ENCODE measurements at regions not wholly inside any gene's neighbourhood (a gene's known extent, or its start where the extent isn't known, plus 50 kb on each side); places are given as distances from the start of the nearest gene placed in this dataset.

- H3K79me2 ChIP-seq (ENCODE audit: insufficient read depth, low read length) = no peaks in the 10 kb centered on the region
- H2AFZ ChIP-seq (ENCODE audit: low read length) = no peak overlapping the region
- no peaks in the 10 kb centered on the region for H4K20me1 ChIP-seq (ENCODE audit: insufficient read depth, low read length)
- ATAC-seq (no peak), DNase-seq (ENCODE audit: low spot score) (no peak), FAIRE-seq (no peak)
- BruUV-seq (replicated peaks) = no TSS peak
- no peak for TF ChIP-seq ZNF570 (CRISPR knock-in tag; IDR thresholded peaks at IDR 0.05; ENCODE audit: borderline replicate concordance)
- TF ChIP-seq REPIN1 (CRISPR knock-in tag; IDR thresholded peaks at IDR 0.05; ENCODE audit: borderline replicate concordance, low read depth) = no peak
- ChIA-PET CTCF (ENCODE audit: low intra/inter-chr PET ratio, low total read pairs) (no interaction called here), POLR2A (no interaction called here)
- H3K4me3 ChIP-seq (replicated peaks in 1 of 3; ENCODE audit: insufficient read depth in 1 of 3, low read depth in 2 of 3, low read length in 3 of 3) = no peak overlapping the region
- H3K9ac ChIP-seq (ENCODE audit: insufficient read depth, low read depth, low read length) = no peak overlapping the region
- H3K4me2 ChIP-seq (ENCODE audit: low read depth, low read length) = no peak overlapping the region
- intact Hi-C loops (cut with micrococcal nuclease; ENCODE audit: unreplicated experiment) (no loop called here), in situ Hi-C loops (cut with HindIII; ENCODE audit: extremely low pct_ligation_motif_present, low pct_unique_long_range_greater_than_20kb) (no loop called here)
- no peak overlapping the region for H3K27ac ChIP-seq (ENCODE audit: extremely low read length, insufficient read depth, low read length)
- no peaks in the 10 kb centered on the region for H3K27me3 ChIP-seq (ENCODE audit: control insufficient read depth in 1 of 2, insufficient read depth in 2 of 2, low read length in 2 of 2)
- no peaks in the 10 kb centered on the region for H3K4me1 ChIP-seq (ENCODE audit: insufficient read depth, low read length)
- H3K36me3 ChIP-seq (replicated peaks in 1 of 2; ENCODE audit: control insufficient read depth in 1 of 2, insufficient read depth in 2 of 2, low read length in 2 of 2) = no peaks in the 10 kb centered on the region
- H3K9me3 ChIP-seq (ENCODE audit: low read length) = peaks cover 68% of the 10 kb centered on the region
Observed at GRCh38 chr3:6516143-6516542, 344.8 kb upstream of the GRM7 start.

GRCh38 chr3:6516694-6517093 lies 344.2 kb upstream of the GRM7 start:
- TF ChIP-seq NPAS2 (CRISPR knock-in tag; IDR thresholded peaks at IDR 0.05; ENCODE audit: borderline replicate concordance) = no peak
- TF ChIP-seq ZBTB3 (CRISPR knock-in tag; IDR thresholded peaks at IDR 0.05; ENCODE audit: borderline replicate concordance, low read depth) = no peak
- no peak for TF ChIP-seq ZNF496 (CRISPR knock-in tag; IDR thresholded peaks at IDR 0.05; ENCODE audit: insufficient replicate concordance)
- TF ChIP-seq ZNF10 (CRISPR knock-in tag; IDR thresholded peaks at IDR 0.05; ENCODE audit: borderline replicate concordance, low read depth) = no peak
- TF ChIP-seq GPBP1L1 (CRISPR knock-in tag; IDR thresholded peaks at IDR 0.05) = no peak
- no peak for TF ChIP-seq TOE1 (CRISPR knock-in tag; IDR thresholded peaks at IDR 0.05)
- no peak for TF ChIP-seq IRF1 (CRISPR knock-in tag; IDR thresholded peaks at IDR 0.05; ENCODE audit: low read depth)
- no peak for TF ChIP-seq KLF6 (CRISPR knock-in tag; IDR thresholded peaks at IDR 0.05)
- no peak for TF ChIP-seq ATF1 (CRISPR knock-in tag; IDR thresholded peaks at IDR 0.05)
- TF ChIP-seq SOX5 (CRISPR knock-in tag; IDR thresholded peaks at IDR 0.05; ENCODE audit: borderline replicate concordance) = no peak
- no peak for TF ChIP-seq GLMP (CRISPR knock-in tag; IDR thresholded peaks at IDR 0.05; ENCODE audit: borderline replicate concordance)
- TF ChIP-seq REXO4 (CRISPR knock-in tag; IDR thresholded peaks at IDR 0.05; ENCODE audit: borderline replicate concordance) = no peak
- no peak for TF ChIP-seq ZNF772 (CRISPR knock-in tag; IDR thresholded peaks at IDR 0.05)
- ATAC-seq = no peak
- peaks cover 69% of the 10 kb centered on the region for H3K9me3 ChIP-seq (ENCODE audit: low read length)
- intact Hi-C loops (cut with micrococcal nuclease; ENCODE audit: unreplicated experiment) = no loop called here
- no peaks in the 10 kb centered on the region for H4K20me1 ChIP-seq (ENCODE audit: insufficient read depth, low read length)
- no peak for DNase-seq (ENCODE audit: low spot score)
- no peaks in the 10 kb centered on the region for H3K27me3 ChIP-seq (ENCODE audit: control insufficient read depth in 1 of 2, insufficient read depth in 2 of 2, low read length in 2 of 2)
- CTCF ChIA-PET (ENCODE audit: low intra/inter-chr PET ratio, low total read pairs) = no interaction called here
- H3K9ac ChIP-seq (ENCODE audit: insufficient read depth, low read depth, low read length) = no peak overlapping the region
- POLR2A ChIA-PET = no interaction called here
- no peaks in the 10 kb centered on the region for H3K36me3 ChIP-seq (replicated peaks in 1 of 2; ENCODE audit: control insufficient read depth in 1 of 2, insufficient read depth in 2 of 2, low read length in 2 of 2)
- H3K4me3 ChIP-seq (replicated peaks in 1 of 3; ENCODE audit: insufficient read depth in 1 of 3, low read depth in 2 of 3, low read length in 3 of 3) = no peak overlapping the region
- WGBS (ENCODE audit: low lambda C conversion rate) = 64% methylated on average over 2 of the region's 2 CpGs
- in situ Hi-C loops (cut with HindIII; ENCODE audit: extremely low pct_ligation_motif_present, low pct_unique_long_range_greater_than_20kb) = no loop called here
- BruUV-seq (replicated peaks) = no TSS peak
- no peak overlapping the region for H3K27ac ChIP-seq (ENCODE audit: extremely low read length, insufficient read depth, low read length)
- H3K4me1 ChIP-seq (ENCODE audit: insufficient read depth, low read length) = no peaks in the 10 kb centered on the region
- no peaks in the 10 kb centered on the region for H3K79me2 ChIP-seq (ENCODE audit: insufficient read depth, low read length)
- no peak for FAIRE-seq
- no peak overlapping the region for H3K4me2 ChIP-seq (ENCODE audit: low read depth, low read length)
- no peak overlapping the region for H2AFZ ChIP-seq (ENCODE audit: low read length)
